B cell (primary cell): ENCODE measurements at regions not wholly inside any gene's neighbourhood (a gene's known extent, or its start where the extent isn't known, plus 50 kb on each side); places are given as distances from the start of the nearest gene placed in this dataset.

Experiments used
- ATAC-seq: fragments of 200-7000 bp; cut with Tn5 transposase; one replicate; pipeline ENCODE4 v1.10.0; 2021; ENCODE audit warnings: low read depth, mild to moderate bottlenecking, moderate number of reproducible peaks, moderate library complexity
- CTCF ChIA-PET: fragments of 350-600 bp; sonication (Branson Sonifier 250); formaldehyde crosslinking; loops from one replicate; lab custom pipeline; 2021; ENCODE audit warnings: antibody characterized with exemption, inconsistent platforms; lab: Charles Lee
- POLR2A ChIA-PET: fragments of 350-600 bp; sonication (Branson Sonifier 250); formaldehyde crosslinking; loops from one replicate; lab custom pipeline; 2021; ENCODE audit warnings: antibody characterized with exemption; lab: Charles Lee
- DNase-seq: peaks from one replicate; pipeline ENCODE4 v3.0.0; 2013
- H2AFZ ChIP-seq: 2 replicates; pipeline ENCODE4 v1.6.1; 2012; ENCODE audit warnings: mild to moderate bottlenecking, low read depth, low read length; ENCODE audit not compliant: insufficient read depth, poor library complexity, severe bottlenecking
- H3K27ac ChIP-seq, 2 donors: 1 replicate in 1 of 2; 2 replicates in 1 of 2; pipeline ENCODE4 v1.5.1; 2012 to 2013; ENCODE audit warnings: low read length in 2 of 2, mild to moderate bottlenecking in 2 of 2, moderate library complexity in 1 of 2
- H3K27me3 ChIP-seq, 4 experiments: fragments of 200-600 bp in 1 of 4; sonication (generic) in 1 of 4; replicated peaks in 1 of 4; 1 replicate in 2 of 4; 2 replicates in 2 of 4; pipeline versions ENCODE4 v1.6.1 to v1.7.0; 2013 to 2016; ENCODE audit warnings: low read length in 3 of 4, mild to moderate bottlenecking in 2 of 4, mixed read lengths in 1 of 4, moderate library complexity in 1 of 4; ENCODE audit not compliant: insufficient read depth in 4 of 4, control insufficient read depth in 3 of 4; ENCODE audit errors: control extremely low read depth in 1 of 4
- H3K36me3 ChIP-seq, 2 experiments: replicated peaks in 1 of 2; 1 replicate in 1 of 2; 2 replicates in 1 of 2; pipeline versions ENCODE4 v1.6.1 to v1.7.1; 2013; ENCODE audit warnings: low read length in 1 of 2; ENCODE audit not compliant: insufficient read depth in 2 of 2, control insufficient read depth in 1 of 2; ENCODE audit errors: control extremely low read depth in 1 of 2, extremely low read depth in 1 of 2
- H3K4me1 ChIP-seq, 2 donors: fragments of 200-600 bp in 1 of 2; sonication (generic) in 1 of 2; 1 replicate in 1 of 2; 2 replicates in 1 of 2; pipeline versions ENCODE4 v1.5.1 to v1.6.1; 2013 to 2017; ENCODE audit warnings: low read length in 2 of 2; ENCODE audit not compliant: control insufficient read depth in 2 of 2, insufficient read depth in 2 of 2
- H3K4me2 ChIP-seq: replicated peaks from 2 replicates; pipeline ENCODE3; 2012; ENCODE audit warnings: mild to moderate bottlenecking, low read depth, low read length; ENCODE audit not compliant: poor library complexity, severe bottlenecking
- H3K4me3 ChIP-seq, 5 experiments: fragments of 200-600 bp in 1 of 5; sonication (generic) in 1 of 5; 1 replicate in 3 of 5; 2 replicates in 2 of 5; pipeline versions ENCODE4 v1.5.1 to v1.7.0; 2011 to 2016; ENCODE audit warnings: low read length in 4 of 5, mild to moderate bottlenecking in 4 of 5, low read depth in 2 of 5, control low read depth in 1 of 5, moderate library complexity in 1 of 5; ENCODE audit not compliant: insufficient read depth in 1 of 5; ENCODE audit errors: control extremely low read depth in 1 of 5, extremely low read depth in 1 of 5
- H3K79me2 ChIP-seq: fragments of 200-600 bp; sonication (generic); one replicate; pipeline ENCODE4 v1.6.0; 2016; ENCODE audit warnings: low read length; ENCODE audit not compliant: control insufficient read depth, insufficient read depth
- H3K9ac ChIP-seq: fragments of 200-600 bp; sonication (generic); 2 replicates; pipeline ENCODE4 v1.6.1; 2017; ENCODE audit warnings: mild to moderate bottlenecking, low read length, moderate library complexity
- H3K9me3 ChIP-seq, 3 donors: one replicate each; pipeline versions ENCODE4 v1.6.1 to v1.7.1; 2013; ENCODE audit warnings: low read length in 2 of 3; ENCODE audit not compliant: control insufficient read depth in 2 of 3, insufficient read depth in 1 of 3; ENCODE audit errors: control extremely low read depth in 1 of 3
- H4K20me1 ChIP-seq: 2 replicates; pipeline ENCODE4 v1.6.0; 2012; ENCODE audit warnings: mild to moderate bottlenecking, low read length; ENCODE audit not compliant: insufficient read depth, control insufficient read depth, poor library complexity, severe bottlenecking
- H3K27ac Mint-ChIP-seq: one replicate; pipeline ENCODE4 v1.8.0; 2021; ENCODE audit warnings: mixed read lengths
- H3K27me3 Mint-ChIP-seq: one replicate; pipeline ENCODE4 v1.8.0; 2021; ENCODE audit warnings: mixed read lengths
- H3K4me1 Mint-ChIP-seq: one replicate; pipeline ENCODE4 v1.8.0; 2021; ENCODE audit warnings: mixed read lengths
- H3K4me3 Mint-ChIP-seq: one replicate; pipeline ENCODE4 v1.8.0; 2021; ENCODE audit warnings: mixed read lengths
- H3K9me3 Mint-ChIP-seq: one replicate; pipeline ENCODE4 v1.8.0; 2022; ENCODE audit warnings: mixed read lengths; ENCODE audit not compliant: insufficient read depth
- CTCF ChIP-seq: fragments of 200-600 bp; IDR thresholded peaks from one replicate; pipeline ENCODE4 v1.8.0; 2022; ENCODE audit warnings: antibody characterized with exemption, mild to moderate bottlenecking
- EZH2 ChIP-seq: IDR thresholded peaks from 2 replicates; pipeline ENCODE4 v1.6.1; 2012; ENCODE audit warnings: borderline replicate concordance, low read depth, mild to moderate bottlenecking, moderate library complexity, low read length; ENCODE audit not compliant: insufficient read depth, poor library complexity, severe bottlenecking
- WGBS: methylation state at CpG from one replicate; pipeline ENCODE4 v1.1.5; 2013; ENCODE audit warnings: missing lambda C conversion rate; ENCODE audit not compliant: insufficient coverage; 5-methylcytosine and 5-hydroxymethylcytosine counted together
- intact Hi-C: fragments of 100-400 bp; cut with micrococcal nuclease; formaldehyde crosslinking; loops from one replicate; pipeline ENCODE4 v1.10.0; 2022

- Histone ChIP-seq H3K36me3 (no peaks in the 10 kb centered on the region), H3K9me3 (peaks cover 0 to 31% (median 18%) of the 10 kb centered on the region in 3 donors), H4K20me1 (no peaks in the 10 kb centered on the region), H3K27me3 (no peaks in the 10 kb centered on the region), H3K79me2 (no peaks in the 10 kb centered on the region), H3K4me2 (no peak overlapping the region), H3K4me1 (no peaks in the 10 kb centered on the region), H2AFZ (no peak overlapping the region), H3K27ac (no peak overlapping the region), H3K9ac (no peak overlapping the region), H3K4me3 (no peak overlapping the region)
- DNase-seq (no peak), ATAC-seq (no peak)
- H3K4me1 Mint-ChIP-seq = no peaks in the 10 kb centered on the region
- intact Hi-C loops = no loop called here
- 100% methylated on average over 2 of the region's 4 CpGs for WGBS
- CTCF ChIA-PET = no interaction called here
- POLR2A ChIA-PET = no interaction called here
- peaks cover 13% of the 10 kb centered on the region for H3K9me3 Mint-ChIP-seq
- no peak overlapping the region for H3K4me3 Mint-ChIP-seq
- H3K27me3 Mint-ChIP-seq = peaks cover 4% of the 10 kb centered on the region
- H3K27ac Mint-ChIP-seq = no peak overlapping the region
- TF ChIP-seq CTCF = no peak
- TF ChIP-seq EZH2 = no peak
Observed at GRCh38 chr18:10081492-10081891, 167.7 kb downstream of the VAPA start.

GRCh38 chr18:10085416-10085815 lies 171.6 kb downstream of the VAPA start:
- CTCF ChIA-PET = no interaction called here
- H3K36me3 ChIP-seq = no peaks in the 10 kb centered on the region
- H3K79me2 ChIP-seq = no peaks in the 10 kb centered on the region
- H3K4me2 ChIP-seq = no peak overlapping the region
- peaks cover 0 to 27% (median 18%) of the 10 kb centered on the region in 3 donors for H3K9me3 ChIP-seq
- 86% methylated on average over 1 of the region's 4 CpGs for WGBS
- Mint-ChIP-seq H3K9me3 (peaks cover 13% of the 10 kb centered on the region), H3K27ac (no peak overlapping the region), H3K4me1 (no peaks in the 10 kb centered on the region), H3K27me3 (no peaks in the 10 kb centered on the region), H3K4me3 (no peak overlapping the region)
- H4K20me1 ChIP-seq = no peaks in the 10 kb centered on the region
- no peak overlapping the region for H3K27ac ChIP-seq
- H3K4me3 ChIP-seq = no peak overlapping the region
- ATAC-seq (no peak), DNase-seq (no peak)
- H3K9ac ChIP-seq = no peak overlapping the region
- H3K27me3 ChIP-seq = no peaks in the 10 kb centered on the region
- H2AFZ ChIP-seq = no peak overlapping the region
- POLR2A ChIA-PET = no interaction called here
- TF ChIP-seq EZH2 (no peak), CTCF (no peak)
- H3K4me1 ChIP-seq = no peaks in the 10 kb centered on the region
- intact Hi-C loops = no loop called here
